Caki2 (cell line): ENCODE measurements at regions not wholly inside any gene's neighbourhood (a gene's known extent, or its start where the extent isn't known, plus 50 kb on each side); places are given as distances from the start of the nearest gene placed in this dataset.
"Not testable (repeated sequence)": the region's sequence is repeated elsewhere in the genome, so short reads cannot be mapped to it uniquely, and the experiment has no call there.

Source experiments
- DNase-seq: peaks from one replicate; pipeline ENCODE4 v3.0.0-alpha.2; 2015; ENCODE audit warnings: low read depth
- in situ Hi-C: cut with HindIII; loops from 2 replicates; pipeline ENCODE4 v1.10.0; 2016; ENCODE audit warnings: low sequenced_read_pairs, low pct_unique_long_range_greater_than_20kb, mixed read lengths

- in situ Hi-C loops = no loop called here
Measured at GRCh38 chr12:72141381-72141780, 130.8 kb upstream of the TRHDE start.

DNA sequence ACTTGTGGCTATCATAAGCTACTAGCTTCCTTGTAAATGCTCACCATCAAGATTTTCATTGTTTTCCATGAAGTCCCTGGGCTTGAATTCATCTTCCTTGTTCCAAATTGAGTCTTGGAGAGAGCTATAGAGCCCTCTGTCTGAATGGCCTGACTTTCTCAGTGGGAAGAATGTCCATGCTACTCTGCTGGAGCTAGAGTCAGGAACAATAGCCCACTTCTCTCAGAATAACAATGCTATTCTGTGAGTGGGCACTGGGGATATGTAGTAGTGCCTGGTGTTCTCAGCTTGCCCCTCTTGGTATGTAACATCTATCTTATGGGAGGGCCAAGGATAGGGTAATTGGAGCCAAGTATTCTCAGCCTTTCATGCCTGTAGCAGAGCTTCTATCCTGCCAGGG is 127.6 kb upstream of the TRHDE start:
- in situ Hi-C loops = no loop called here
- DNase-seq = no peak

More at GRCh38 chr12:72141381-72141780, 130.8 kb upstream of the TRHDE start:
- peak; percentile 29 for DNase-seq

- no peak for DNase-seq
- in situ Hi-C loops = no loop called here
Measured at GRCh38 chr12:72146495-72146894, 125.7 kb upstream of the TRHDE start.

GRCh38 chr12:72148709-72149108 is 123.5 kb upstream of the TRHDE start:
- in situ Hi-C loops = no loop called here
- DNase-seq = no peak

GRCh38 chr12:72162875-72163274 is 109.3 kb upstream of the TRHDE start:
- in situ Hi-C loops = no loop called here
- no peak for DNase-seq

GRCh38 chr12:72168851-72169250 is 103.3 kb upstream of the TRHDE start:
- in situ Hi-C loops = no loop called here
- DNase-seq = no peak

GRCh38 chr12:72173974-72174373 is 98.2 kb upstream of the TRHDE start:
- DNase-seq = no peak
- in situ Hi-C loops = no loop called here

DNA sequence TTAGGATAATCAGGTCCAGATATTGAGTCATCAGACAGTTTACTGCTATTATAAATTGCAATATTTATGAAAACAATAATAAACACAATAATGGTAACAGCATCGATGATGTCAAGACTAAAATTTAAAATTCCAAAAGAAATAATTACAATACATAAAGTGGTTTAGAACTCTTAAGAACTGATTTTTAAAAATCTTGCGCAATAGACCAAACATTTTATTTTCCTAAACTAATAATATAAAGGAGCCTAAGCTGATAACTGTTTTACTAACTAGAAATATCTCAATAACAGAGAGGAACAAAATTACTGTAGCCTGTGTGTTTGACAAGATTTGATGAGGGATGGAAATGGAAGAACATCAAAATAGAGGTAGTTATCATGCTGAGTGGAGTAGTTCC is 93.9 kb upstream of the TRHDE start:
- in situ Hi-C loops = no loop called here
- no peak for DNase-seq

DNA sequence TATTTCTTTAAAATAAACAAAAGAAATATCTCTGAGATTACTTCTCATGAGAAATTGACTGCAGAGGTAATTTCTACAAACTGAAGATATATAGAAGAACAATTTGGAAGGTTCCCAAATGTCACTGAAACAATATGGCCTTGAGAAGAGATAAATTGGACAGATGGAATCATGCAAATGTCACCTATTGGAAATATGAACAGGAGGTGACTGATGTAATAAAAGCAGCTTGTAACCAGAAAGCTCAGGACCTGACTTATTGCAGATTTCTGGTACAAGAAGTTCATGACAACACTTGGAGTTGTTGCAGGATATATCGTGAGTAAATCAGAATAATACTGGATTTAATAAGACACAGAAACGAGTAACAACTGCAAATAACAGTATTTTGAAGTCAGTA is 93.3 kb upstream of the TRHDE start:
- in situ Hi-C loops = no loop called here
- no peak for DNase-seq

- in situ Hi-C loops = no loop called here
- DNase-seq = no peak
Measured at GRCh38 chr12:72179841-72180240, 92.3 kb upstream of the TRHDE start.

- DNase-seq, in situ Hi-C loops: not testable (repeated sequence)
Measured at GRCh38 chr12:72184971-72185533, 87.1 kb upstream of the TRHDE start.

GRCh38 chr12:72189266-72189665 is 82.9 kb upstream of the TRHDE start:
- in situ Hi-C loops = no loop called here
- DNase-seq = no peak

- in situ Hi-C loops = no loop called here
- DNase-seq = no peak
Measured at GRCh38 chr12:72191761-72192160, 80.4 kb upstream of the TRHDE start.

DNA sequence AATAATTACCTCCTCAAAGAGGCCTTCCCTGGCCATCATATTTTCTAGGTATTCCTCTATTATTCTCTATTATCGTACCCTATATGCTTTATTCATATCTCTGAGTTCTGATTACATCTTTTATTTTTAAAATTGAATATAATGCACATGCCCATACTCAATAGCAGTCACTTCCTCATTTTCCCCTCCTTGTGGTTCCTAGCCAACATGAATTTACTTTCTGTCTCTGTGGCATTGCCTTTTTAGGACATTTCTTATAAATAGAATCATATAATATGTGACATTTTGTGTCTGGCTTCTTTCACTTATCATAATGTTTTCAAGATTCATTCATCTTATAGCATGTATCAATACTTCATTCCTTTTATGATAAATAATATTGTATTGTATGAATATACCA is 74.4 kb upstream of the TRHDE start:
- in situ Hi-C loops = no loop called here
- DNase-seq = no peak

- in situ Hi-C loops = no loop called here
- DNase-seq = no peak
Measured at GRCh38 chr12:72201457-72201856, 70.7 kb upstream of the TRHDE start.

DNA sequence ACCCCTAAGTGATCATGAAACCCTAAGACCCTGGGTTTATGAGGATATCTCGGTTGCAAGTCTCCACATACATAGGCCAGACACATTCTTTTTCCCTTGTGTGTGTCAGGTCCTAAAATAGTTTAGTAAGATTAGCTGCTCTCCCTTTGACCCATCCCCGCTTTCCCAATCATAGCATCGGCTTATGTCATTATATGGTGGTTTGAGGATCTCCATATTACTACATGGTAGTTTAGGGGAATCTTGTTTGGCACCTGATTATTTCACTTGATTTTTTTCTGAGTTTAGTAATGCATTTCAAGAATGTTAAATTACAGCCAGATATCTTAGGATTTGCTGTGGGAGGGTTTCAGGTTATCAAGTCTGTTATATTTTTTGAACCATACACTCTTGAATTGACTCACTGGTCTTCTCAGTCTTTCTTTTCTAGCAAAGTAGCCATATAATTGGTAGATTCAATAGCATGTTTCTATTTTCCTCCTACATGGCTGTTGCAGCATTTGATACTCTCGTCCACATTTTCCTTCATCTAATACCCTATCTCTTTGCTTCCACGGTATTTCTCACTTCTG is 68.3 kb upstream of the TRHDE start:
- in situ Hi-C loops = no loop called here
- DNase-seq = no peak

GRCh38 chr12:72207079-72207478 is 65.1 kb upstream of the TRHDE start:
- in situ Hi-C loops = no loop called here
- no peak for DNase-seq

- DNase-seq = no peak
- in situ Hi-C loops = no loop called here
Measured at GRCh38 chr12:72207486-72208409, 64.4 kb upstream of the TRHDE start.

DNA sequence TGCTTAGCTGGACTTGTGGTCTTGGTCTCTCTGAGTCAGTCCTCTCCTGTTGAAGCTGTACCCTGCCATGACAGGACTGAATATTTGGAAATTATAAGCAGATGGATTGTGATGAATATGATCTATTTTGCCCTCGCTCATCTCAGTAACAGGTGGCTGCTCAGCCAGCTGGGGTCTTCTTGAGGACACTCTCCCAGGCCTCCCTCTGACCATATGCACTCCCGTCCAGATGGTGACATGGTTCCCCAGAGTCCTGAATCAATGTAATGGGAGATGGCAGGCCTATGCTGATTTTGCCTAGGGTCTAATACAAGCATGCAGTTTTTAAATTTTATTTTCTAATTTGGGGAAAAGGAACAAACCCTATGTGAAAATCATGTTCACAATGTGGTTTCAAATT is 63.1 kb upstream of the TRHDE start:
- in situ Hi-C loops = no loop called here
- no peak for DNase-seq

DNA sequence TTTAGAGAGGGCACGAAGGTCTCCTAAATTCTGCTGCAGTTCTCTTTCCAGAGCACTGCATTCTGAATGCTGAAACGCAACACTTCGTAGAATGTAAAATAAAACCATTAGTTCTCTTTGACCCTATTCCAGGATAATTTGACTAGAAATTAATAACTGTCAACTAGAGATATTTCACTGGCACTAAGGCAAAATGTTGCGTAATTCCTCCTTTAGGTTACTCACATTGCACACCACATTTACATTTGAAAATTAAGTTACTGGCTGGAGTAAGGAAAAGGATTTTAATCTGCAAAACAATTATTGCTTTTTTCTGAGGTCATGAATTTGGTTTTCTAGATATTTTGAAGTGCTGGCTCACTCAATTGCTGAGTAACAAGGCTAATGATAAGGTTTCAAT is 58.0 kb upstream of the TRHDE start:
- no peak for DNase-seq
- in situ Hi-C loops = no loop called here
